Keratinocyte (primary cell): ENCODE measurements at regions not wholly inside any gene's neighbourhood (a gene's known extent, or its start where the extent isn't known, plus 50 kb on each side); places are given as distances from the start of the nearest gene placed in this dataset.

ENCODE experiments used
- CTCF ChIP-seq, 3 experiments: IDR thresholded peaks in 1 of 3; conservative IDR thresholded peaks in 1 of 3; optimal IDR thresholded peaks in 1 of 3; 2 replicates in 2 of 3; 3 replicates in 1 of 3; pipeline versions ENCODE3 to v1.5.1; 2011; ENCODE audit warnings: low read length in 3 of 3, mild to moderate bottlenecking in 3 of 3, moderate library complexity in 2 of 3, control low read depth in 1 of 3, inconsistent platforms in 1 of 3; ENCODE audit not compliant: insufficient read depth in 2 of 3; ENCODE audit errors: extremely low read depth in 1 of 3
- EZH2 ChIP-seq: IDR thresholded peaks from one replicate; pipeline ENCODE4 v1.6.1; 2012; ENCODE audit warnings: inconsistent platforms, mild to moderate bottlenecking, low read length, moderate library complexity

- no peak for TF ChIP-seq CTCF (optimal IDR thresholded peaks at IDR 0.05 in 1 of 3, IDR thresholded peaks at IDR 0.05 in 1 of 3, conservative IDR thresholded peaks at IDR 0.05 in 1 of 3; ENCODE audit: extremely low read depth in 1 of 3, insufficient read depth in 2 of 3, low read length in 3 of 3)
- no peak for TF ChIP-seq EZH2
Measured at GRCh38 chrX:113833096-113834055, 750.5 kb upstream of the HTR2C start.
